Breast epithelium (tissue), 3 donors: ENCODE measurements at regions not wholly inside any gene's neighbourhood (a gene's known extent, or its start where the extent isn't known, plus 50 kb on each side); places are given as distances from the start of the nearest gene placed in this dataset.

Experiments
- CTCF ChIP-seq, 3 donors: fragments of 450-650 bp; IDR thresholded peaks; one replicate each; pipeline ENCODE4 v1.5.1; 2016 to 2017; ENCODE audit warnings: antibody characterized with exemption in 3 of 3, mild to moderate bottlenecking in 3 of 3, moderate library complexity in 3 of 3
- POLR2AphosphoS5 ChIP-seq, 3 donors: sonication (generic); formaldehyde crosslinking; IDR thresholded peaks; one replicate each; pipeline ENCODE4 v1.6.1; 2017; ENCODE audit warnings: antibody characterized with exemption in 3 of 3

GRCh38 chr3:132267391-132267993 is 49.7 kb upstream of the ACP3 start:
- no peak for TF ChIP-seq POLR2AphosphoS5 (IDR thresholded peaks at IDR 0.05)
- TF ChIP-seq CTCF (IDR thresholded peaks at IDR 0.05): no peak
